Activated CD4-positive, alpha-beta T cell treated with anti-CD3 and anti-CD28 coated beads for 24 hours (primary cell): ENCODE measurements at regions not wholly inside any gene's neighbourhood (a gene's known extent, or its start where the extent isn't known, plus 50 kb on each side); places are given as distances from the start of the nearest gene placed in this dataset.

Experiments
- DNase-seq, 2 donors: peaks; one replicate each; pipeline ENCODE4 v3.0.0-alpha.2; 2020; ENCODE audit warnings: low read depth in 2 of 2

DNA sequence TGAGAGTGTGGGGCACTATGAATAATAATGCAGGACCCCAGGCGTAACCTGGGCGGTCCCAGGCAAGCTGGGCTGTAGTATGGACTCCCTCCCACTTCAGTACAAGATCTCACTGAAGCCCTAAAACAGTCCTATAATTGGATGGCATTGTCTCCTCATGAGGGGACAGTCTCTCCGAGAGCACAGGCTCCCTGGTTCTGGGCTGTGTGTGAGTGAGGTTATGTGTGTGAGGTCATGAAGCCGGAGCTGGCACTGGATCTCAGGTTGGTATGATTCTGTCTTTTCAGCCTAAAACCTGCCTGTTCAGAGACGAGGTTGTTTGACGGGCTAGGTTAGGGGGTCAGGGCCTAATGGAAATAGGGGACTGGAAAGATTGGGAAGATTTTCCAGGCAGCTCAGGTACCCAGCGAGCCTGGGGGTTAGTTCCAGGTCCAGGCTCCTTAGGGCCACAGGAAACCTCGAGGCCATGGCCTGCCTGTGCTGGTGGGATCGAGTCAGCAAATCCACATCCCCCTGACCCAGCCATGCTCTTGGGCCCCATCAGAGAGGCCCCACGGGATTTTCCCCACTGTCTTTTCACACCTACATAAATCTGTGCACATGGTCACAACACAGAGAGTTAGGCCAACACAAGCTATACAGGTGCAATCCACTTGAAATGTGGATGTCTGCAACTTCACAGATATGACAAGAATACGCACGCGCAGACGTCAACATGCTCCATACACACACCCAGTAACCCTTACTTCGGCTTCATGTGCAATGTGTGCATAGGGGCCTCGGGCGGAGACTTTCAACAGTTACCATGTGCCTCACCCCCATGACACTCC, 94.8 kb downstream of the INHBB start:
- DNase-seq, result no peak

DNA sequence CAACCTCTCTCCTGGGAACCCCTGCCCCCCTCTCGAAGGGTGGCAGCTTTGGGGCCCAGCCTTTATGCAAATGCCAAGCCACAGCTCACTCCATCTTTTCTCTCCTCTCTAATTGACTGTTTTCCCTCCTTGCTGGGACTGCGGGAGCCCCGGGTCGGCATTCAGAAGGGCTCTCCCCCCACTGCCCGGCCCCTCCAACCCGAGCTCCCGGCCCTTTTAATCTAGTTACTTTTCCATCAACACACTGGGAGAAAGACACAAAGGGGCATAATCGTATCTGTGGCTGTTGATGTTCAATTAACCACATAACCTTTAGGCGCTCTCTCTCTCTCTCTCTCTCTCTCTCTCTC, 95.4 kb downstream of the INHBB start:
- no peak for DNase-seq

DNA sequence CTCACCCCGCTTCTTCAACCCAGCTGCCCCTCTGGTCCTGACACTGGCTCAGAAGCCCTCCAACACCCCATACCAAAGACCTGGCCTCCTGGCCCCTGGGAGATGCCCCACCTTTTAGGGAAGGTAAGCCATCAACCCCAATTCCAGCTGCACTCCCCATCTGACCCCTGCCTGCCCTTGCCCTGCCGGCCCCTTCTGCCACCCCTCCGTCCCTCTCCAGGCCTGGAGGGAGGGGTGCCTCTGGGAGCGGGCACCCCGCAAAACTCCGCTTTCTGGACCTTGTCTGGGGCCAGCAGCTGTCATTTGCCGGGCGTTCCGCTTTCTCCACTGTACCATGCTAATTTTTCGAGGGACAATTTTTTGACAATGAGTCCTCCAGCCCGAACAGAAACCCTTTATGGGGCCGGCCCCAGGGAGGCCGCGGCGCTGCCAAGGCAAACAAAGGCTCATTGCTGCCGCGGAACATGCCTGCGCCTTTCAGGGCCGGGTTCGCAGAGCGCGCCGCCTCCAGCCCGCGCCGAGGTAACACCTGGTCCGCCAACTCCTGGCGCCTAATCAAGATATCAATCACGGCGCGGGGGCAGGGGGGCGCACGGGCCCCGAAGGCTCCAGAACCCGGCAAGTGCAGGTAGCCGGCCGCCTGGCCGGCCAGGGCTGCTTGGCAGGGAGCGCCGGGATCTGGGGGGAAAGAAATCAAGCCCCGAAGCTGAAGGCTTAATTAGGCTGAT, 96.0 kb downstream of the INHBB start:
- DNase-seq, result no peak

DNA sequence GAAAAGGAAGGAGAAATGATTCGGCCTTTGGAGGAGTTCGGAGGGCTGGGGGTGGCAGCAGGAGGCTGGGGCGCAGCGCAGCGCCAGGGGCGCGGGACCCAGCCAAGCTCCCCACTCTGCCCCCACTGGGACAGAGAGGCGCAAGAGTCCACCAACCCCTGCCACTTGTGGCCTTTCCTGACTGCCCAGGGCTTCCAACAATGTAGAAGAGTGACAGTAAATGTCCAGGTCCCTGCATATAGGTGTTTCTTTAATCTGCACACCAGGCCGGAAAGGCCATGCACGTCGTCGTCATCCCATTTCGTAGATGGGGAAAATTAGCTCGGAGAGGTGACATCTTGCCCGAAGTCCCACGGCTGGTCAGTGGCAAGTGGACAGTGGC, 96.6 kb downstream of the INHBB start:
- DNase-seq, result no peak

DNA sequence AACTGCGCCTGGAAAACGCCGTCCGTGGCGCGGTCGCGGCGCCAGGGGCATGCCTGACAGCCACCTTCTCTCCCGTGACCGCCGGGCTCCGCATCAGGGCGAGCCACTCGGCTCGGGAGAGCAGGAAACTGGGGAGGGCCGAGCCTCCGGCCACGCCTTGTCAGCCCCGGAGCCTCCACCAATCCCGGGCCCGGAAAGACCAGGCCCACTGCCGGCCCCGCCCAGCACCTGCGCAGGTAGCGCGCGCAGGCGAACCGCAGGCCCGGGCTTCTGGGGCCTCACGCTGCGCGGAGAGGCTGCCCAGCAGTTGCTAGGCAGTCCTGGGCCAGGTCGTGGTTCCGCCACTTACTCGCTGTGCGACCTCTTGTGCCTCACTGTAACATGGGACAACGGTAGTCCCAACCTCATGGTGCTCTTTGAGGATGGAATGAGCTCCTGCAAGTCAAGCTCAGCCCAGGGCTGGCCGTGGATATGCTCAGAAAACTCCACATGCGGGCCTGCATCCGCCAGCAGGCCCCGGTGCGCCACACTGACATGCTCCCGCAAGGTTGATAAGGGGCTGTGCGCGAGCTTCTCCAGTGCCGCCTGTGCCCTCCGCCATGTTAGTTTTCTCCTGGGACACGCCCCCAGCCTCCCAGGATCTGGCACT, 97.1 kb downstream of the INHBB start:
- peak in 1 of 2 donors; percentile 17 for DNase-seq

DNA sequence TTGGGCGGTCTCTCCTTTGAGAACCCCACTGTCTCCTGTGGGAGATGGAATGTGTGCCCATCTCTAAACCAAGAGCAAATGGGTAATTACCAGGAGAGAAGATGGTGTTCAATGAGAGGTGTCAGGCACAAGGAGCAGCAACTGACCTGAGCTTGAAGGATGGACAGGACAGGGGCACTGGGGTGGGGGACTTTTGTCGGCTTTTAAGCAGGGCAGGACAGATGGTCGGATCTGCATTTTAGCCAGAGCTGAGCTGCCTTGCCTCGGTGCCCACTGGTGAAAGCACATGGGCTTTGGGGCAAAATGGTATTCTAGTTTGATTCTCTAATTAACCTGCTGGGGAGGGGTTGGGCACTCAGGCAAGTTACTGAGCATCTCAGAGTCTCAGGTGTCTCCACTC, 98.0 kb downstream of the INHBB start:
- no peak for DNase-seq

DNA sequence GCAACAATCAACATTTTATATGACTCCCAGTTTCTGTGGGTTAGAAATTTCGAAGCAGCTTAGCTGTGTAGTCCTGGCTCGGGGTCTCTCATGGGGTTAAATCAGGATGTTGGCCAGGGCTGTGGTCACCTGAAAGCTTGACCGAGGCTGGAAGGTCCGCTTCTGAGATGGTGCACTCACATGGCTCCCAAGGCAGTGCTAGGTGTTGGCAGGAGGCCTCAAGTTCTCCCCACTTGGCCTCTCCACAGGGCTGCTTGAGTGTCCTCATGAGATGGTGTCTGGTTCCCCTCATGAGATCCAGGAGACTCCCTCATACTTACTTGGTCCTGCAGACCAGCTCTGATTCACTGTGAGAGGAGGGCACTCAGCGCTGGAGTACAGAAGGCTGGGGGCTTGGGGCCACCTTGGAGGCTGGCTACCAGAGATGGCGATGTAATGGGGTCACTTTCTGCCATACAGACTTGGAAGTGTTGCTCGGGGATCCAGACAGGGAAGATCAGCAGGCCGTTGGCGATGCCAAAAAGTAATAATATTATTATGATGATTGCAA, 98.8 kb downstream of the INHBB start:
- DNase-seq, result no peak

DNA sequence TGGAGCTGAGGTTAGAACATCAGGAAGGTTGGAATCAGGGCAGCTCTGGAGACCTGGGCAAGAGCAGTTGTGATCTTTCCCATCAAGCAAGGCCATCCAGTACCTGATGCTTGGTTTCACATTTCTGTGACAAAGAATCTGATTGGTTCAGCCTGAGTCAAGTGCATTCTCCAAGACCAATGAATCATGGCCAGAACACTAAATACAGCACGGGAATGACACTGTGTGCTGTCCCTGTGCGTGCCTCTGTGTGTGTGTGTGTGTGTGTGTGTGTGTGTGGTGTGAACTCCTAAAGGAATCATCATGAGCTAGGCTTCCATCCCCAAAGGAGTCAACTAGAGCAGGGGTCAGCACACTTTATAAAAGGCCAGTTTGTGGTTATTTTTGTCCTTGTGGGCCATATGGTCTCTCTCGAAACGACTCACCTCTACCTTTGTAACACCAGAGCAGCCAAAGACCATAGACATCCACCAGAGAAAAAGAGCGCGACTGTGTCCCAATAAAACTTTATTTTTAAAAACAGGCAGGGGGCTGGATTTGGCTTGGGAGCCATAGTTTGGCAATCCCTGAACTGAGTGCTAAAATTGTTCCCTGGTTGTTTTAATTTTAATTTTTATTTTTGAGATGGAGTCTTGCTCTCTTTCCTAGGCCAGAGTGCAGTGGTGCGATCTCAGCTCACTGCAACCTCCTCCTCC, 99.7 kb downstream of the INHBB start:
- DNase-seq, result no peak

DNA sequence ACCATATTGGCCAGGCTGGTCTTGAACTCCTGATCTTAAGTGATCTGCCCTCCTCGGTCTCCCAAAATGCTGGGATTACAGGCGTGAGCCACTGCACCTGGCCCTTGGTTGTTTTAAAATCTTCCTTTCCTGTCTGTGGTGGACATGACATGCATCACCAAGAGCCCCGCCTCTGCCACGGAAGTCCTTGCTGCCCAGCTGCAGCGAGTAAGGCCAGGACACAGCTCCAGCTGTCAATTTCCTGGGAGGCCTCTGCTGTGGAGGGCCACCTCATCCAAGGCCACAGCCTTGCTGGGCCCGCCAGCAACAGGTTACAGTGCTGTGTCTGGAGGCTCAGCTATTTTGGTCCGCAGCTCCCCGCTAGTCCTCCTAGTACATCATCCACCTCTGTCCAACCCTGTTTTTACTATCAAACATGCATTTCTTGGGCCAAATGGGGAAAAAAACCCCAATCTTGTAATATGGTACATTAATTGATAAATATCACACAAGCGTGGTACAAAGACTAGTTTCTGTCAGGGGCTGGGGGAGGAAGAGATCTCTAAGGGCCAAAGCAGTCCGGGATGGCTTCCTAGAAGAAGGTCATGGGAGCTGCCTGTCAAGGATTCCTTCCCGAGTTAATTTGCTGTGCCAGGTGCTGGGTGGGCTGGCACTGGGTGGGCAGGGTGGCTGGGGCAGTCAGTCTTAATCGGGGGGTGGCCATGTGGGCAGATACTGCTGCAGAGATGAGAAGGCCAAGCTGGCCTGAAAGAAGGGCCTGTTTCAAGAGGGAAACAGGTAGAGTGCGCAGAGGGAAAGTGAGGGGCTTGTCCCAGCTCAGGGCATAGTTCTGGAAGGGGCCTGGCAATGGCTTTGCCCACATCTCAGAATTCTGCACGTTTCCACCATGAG, 100.5 kb downstream of the INHBB start:
- DNase-seq, result no peak

DNA sequence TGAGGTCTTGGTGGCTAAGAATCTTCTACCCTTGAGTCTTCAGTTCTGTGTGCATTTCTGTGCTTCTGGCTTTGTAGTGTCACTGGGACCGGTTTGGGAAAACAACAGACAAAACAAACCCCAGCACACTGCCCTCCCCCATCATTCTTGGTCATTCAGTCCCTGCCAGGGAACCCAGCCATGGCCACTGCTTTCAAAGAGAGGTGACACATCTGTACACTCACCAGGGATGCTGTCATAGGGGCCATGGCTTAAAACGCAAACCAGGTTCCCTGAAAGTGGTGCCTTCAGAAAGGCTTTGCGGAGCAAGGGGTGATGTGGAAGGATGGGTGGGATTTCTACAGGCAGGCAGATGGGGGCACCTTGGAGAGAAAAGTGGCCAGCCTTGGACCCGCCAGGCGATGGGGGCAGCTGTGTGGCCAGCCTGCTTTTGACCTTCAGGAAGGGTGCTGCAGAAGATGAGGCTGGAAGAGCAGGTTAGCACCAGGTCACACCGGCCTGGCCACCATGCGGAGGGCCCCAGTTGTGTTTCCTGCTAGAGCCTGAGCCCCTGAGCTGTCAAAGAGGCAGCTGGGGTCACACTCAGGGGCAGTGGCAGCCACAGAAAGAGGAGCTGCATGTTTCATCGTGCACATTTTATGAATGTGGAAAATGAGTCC, 101.3 kb downstream of the INHBB start:
- no peak for DNase-seq

DNA sequence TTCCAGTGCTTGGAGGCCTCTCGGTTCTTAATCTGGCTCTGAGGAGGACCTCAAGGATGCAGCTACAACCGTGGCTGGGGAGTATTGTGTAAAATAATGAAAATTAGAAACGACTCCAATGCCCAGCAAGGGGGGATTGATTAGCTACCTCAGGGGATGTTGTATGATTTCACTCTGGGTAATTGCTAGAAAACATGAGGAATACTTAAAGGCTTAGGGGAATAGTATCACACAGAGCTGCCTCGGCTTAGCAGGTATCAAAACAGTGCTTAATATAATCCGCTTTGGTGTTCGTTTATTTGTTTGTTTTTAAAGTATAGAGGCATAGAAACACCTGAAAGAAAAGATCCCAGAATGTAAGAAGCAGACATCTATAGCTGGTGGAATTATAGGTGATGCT, 102.5 kb downstream of the INHBB start:
- DNase-seq, result no peak

DNA sequence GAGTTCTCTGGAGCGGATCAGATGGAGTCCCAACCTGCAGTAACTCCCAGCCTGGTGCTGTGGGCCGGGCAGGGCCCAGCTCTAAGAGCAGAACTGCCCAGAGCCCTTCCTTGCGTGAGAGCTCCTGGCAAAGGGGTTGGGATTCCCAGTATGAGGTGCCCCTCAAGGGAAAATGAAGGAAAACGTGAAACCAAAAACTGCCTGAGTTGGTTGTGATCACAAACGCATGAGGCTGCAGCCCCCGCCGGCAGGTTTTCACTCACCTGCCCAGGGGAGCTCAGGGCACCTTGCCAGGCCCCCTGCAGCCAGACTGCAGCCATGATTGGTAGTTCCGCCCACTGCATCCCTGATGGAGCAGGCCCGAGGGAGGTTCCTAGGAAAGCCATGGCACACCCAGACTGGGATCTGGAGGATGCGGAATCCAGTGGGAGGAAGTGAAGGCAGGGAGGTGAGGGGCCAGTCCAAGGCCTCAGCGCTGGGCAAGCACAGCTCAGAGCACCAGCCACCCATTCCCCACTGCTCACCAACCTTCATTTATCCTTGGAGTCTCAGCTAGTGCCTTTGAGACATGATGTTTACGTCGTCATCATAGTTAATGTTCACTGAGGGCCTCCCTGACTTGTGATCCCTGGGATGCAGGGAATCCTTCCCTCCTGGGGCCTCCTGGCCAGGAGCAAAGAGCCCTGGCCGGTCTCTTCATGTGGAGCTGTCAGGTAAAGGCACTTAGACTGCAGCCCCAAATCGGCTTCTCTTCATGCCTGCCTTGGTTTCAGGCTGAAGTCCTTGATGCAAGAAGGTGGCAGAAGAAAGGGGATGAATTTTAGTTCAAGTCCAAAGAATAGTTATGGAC, 103.2 kb downstream of the INHBB start:
- DNase-seq, result no peak

DNA sequence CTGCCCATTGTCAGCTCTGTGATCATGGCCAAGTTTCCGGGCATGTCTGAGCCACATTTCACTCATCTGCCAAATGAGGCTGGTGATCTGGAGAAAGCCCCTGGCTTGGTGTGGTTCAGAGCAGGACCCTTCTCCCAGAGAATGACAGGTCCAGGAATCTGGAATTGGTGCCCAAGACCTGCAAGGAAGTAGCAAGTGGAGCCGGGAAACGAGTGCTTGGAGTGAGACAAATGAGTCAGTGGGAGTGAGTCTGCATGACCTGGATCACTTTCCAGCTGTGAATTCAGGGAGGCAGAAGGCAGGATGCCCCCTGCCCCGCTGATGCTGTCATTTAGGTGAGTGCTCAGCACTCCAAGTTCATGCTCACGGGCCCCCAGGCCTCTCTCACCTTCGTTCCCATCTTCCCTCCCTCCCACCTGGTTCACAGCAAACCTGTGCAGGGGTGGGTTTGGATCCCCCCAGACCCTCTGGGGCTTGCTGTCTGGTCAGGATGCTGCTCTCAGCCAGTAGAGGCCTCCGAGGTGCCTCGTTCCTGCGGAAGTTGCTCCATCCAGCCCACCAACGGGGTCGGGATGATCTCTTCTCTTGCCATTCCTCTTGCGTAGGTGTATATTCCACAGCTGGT, 104.4 kb downstream of the INHBB start:
- no peak for DNase-seq

DNA sequence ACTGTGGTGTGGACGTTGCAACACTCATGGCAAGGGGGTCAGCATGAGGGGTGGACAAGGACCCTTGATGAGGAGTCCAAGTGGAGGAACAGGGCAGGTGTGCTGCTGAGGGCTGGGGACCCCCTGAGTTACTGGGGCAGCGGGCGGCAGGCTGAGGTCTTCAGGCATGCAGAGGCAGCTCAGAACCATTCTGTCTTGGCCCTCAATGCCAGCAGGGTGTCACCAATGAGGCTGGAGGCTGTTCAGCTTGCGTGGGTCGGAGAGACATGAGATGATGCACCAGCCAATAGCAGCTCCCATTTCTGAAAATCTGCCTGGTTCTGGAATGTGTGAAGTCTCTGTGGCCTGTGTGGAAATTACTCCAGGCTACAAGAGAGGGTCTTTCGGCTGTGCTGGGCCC, 105.4 kb downstream of the INHBB start:
- no peak for DNase-seq

DNA sequence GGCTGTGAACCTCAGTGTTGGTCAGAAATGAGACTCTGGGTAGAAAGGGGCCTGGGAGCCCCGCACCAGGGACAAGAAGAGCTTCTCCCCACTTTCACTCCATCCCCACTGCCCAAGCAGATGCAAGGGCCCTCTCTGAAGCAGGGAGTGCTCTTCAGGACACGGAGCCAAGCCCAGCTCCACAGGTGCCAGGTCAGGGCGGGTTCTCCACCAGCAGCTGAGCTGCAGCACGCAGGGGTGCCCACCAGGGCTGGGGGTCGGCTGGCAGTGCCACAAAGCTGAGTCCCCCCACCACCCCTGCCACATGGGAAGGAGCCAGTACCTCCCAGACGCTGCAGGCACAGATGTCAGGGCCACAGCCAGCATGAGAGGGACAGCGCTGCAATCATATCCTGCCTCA, 106.2 kb downstream of the INHBB start:
- DNase-seq, result no peak

DNA sequence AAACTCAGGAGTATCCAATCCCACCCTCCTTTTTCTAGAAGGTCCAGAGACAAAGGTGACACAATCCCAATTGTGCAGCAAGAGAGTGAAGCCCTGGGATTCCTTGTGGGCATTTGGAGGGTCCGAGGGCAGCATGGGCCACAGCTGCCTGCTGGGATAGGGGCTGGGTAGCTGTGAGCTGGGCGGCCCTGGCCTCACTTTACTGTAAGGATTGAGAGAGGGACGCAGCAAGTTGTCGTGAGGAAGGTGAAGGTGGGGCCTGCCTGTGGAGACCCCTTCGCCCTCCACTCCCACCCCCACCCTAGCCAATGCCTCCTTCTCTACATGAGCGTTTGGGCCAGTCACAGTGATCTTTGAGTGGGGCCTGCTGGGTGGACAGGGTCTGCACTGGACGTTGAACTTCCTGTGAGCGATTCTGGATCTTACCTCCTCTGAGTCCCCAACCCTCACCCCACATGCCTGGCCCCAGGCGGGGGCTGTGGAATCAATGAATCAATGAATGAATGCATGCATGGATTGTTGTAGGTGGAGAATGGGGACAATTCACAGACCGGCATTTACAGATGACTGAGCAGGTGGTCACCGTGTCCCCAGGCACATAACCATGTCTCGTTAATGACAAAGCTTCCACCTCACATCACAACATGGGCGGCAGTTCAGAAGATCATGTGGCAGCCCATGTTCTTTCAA, 107.2 kb downstream of the INHBB start:
- DNase-seq, result no peak

DNA sequence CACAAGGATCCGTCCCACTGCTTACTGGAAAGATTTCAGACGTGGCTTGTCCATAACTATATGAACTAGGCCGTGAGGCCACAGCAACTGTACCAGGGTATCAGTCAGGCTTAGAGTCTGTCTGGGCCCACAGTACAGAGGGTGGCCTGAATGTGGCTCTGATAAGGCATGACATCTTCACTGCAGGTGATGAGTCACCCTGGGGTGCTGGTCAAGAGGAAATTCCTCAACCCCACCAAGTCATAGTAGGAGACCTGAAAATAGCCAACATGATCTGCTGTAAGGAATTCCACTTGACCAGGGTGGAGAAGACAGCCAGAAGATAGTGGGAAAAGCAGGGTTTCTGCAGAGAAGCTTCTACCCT, 107.7 kb downstream of the INHBB start:
- DNase-seq, result no peak

DNA sequence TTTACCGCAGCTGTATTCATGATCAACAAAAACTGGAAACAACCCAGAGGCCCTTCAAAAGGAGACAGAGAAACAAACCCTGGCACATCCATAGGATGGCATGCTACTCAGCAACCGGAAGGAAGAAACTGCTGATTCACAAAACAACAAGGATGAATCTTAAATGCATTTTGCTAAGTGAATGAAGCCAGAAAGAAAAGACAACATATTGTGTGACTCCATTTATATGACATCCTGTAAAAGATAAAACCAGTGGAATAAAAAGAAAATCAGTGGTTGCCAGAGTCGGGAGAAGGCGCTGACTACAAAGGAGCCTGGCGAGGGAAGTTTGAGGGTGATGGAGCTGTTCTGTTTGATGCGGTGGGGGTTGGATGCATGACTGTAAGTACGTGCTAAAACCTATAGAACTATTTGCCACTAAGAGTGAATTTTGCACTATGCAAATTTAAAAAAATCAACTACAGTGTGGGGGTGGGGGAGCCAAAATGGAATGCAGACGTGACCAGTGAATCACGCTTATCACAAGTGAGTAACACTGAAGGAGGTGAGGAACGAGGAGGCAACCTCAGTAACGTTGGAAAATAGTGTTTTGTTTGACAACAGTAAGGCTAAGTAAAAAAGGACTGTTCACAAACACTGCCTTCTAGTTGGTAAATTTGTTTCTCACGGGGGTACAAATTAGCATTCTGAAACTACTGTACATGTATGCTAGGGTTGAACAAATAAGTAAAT, 108.9 kb downstream of the INHBB start:
- no peak for DNase-seq
